Body of pancreas (tissue), 4 donors: ENCODE measurements at regions not wholly inside any gene's neighbourhood (a gene's known extent, or its start where the extent isn't known, plus 50 kb on each side); places are given as distances from the start of the nearest gene placed in this dataset.
"Not testable (repeated sequence)": the region's sequence is repeated elsewhere in the genome, so short reads cannot be mapped to it uniquely, and the experiment has no call there.

Experiments
- ATAC-seq: fragments of 150-250 bp; one replicate; pipeline ENCODE4 v1.9.1; 2016
- DNase-seq, 4 donors: peaks; one replicate each; pipeline ENCODE4 v3.0.0-alpha.2; 2019
- H3K27ac ChIP-seq, 4 donors: fragments of 200-600 bp; sonication (generic); 1 replicate in 3 of 4; 2 replicates in 1 of 4; pipeline versions ENCODE4 v1.5.1 to v1.6.1; 2016 to 2019; ENCODE audit warnings: mild to moderate bottlenecking in 1 of 4, mixed read lengths in 1 of 4, moderate library complexity in 1 of 4
- H3K27me3 ChIP-seq, 2 donors: fragments of 200-600 bp; sonication (generic); one replicate each; pipeline ENCODE4 v1.6.0; 2016; ENCODE audit warnings: mild to moderate bottlenecking in 1 of 2
- H3K36me3 ChIP-seq, 2 donors: fragments of 200-600 bp; sonication (generic); replicated peaks in 1 of 2; 2 replicates each; pipeline ENCODE4 v1.5.1; 2016; ENCODE audit warnings: low read depth in 2 of 2; ENCODE audit not compliant: insufficient read depth in 1 of 2
- H3K4me1 ChIP-seq: fragments of 200-600 bp; sonication (generic); one replicate; pipeline ENCODE4 v1.6.0; 2016
- H3K4me3 ChIP-seq, 2 donors: fragments of 200-600 bp; sonication (generic); 1 replicate in 1 of 2; 2 replicates in 1 of 2; pipeline ENCODE4 v1.5.1; 2016 to 2019
- H3K9me3 ChIP-seq, 3 donors: fragments of 200-600 bp; sonication (generic); 1 replicate in 2 of 3; 2 replicates in 1 of 3; pipeline ENCODE4 v1.5.1; 2016
- CTCF ChIP-seq, 7 experiments: fragments of 450-650 bp in 4 of 7; fragments of 200-600 bp in 3 of 7; sonication (generic) in 3 of 7; IDR thresholded peaks; one replicate each; pipeline ENCODE4 v1.5.1; 2016 to 2019; ENCODE audit warnings: antibody characterized with exemption in 7 of 7
- POLR2A ChIP-seq, 3 donors: fragments of 450-650 bp; IDR thresholded peaks; one replicate each; pipeline ENCODE4 v1.6.1; 2016; ENCODE audit warnings: antibody characterized with exemption in 3 of 3, mild to moderate bottlenecking in 2 of 3
- WGBS, 2 donors: methylation state at CpG; one replicate each; pipeline ENCODE4 v1.1.5; 2017; 5-methylcytosine and 5-hydroxymethylcytosine counted together
- intact Hi-C: fragments of 100-400 bp; cut with DNase I; formaldehyde crosslinking; loops from one replicate; pipeline ENCODE4 v1.15.1; 2023

- H3K4me1 ChIP-seq: no peaks in the 10 kb centered on the region
- no peak for ATAC-seq
- 75 to 80% methylated on average over 2 of the region's 2 CpGs for WGBS, 2 donors
- H3K9me3 ChIP-seq: no peaks in the 10 kb centered on the region
- no peak for DNase-seq
- no peak for TF ChIP-seq CTCF (IDR thresholded peaks at IDR 0.05)
- TF ChIP-seq POLR2A (IDR thresholded peaks at IDR 0.05): no peak
- H3K27me3 ChIP-seq: no peaks in the 10 kb centered on the region
- intact Hi-C loops: no loop called here
- no peaks in the 10 kb centered on the region for H3K36me3 ChIP-seq
- no peak overlapping the region for H3K27ac ChIP-seq
- no peak overlapping the region for H3K4me3 ChIP-seq
These were observed 1015.3 kb upstream of the NOVA1 start for GRCh38 chr14:27613102-27613501.

GRCh38 chr14:27623782-27624181, 1025.9 kb upstream of the NOVA1 start:
- DNase-seq (no peak), ATAC-seq (no peak)
- Histone ChIP-seq H3K36me3 (no peaks in the 10 kb centered on the region), H3K9me3 (no peaks in the 10 kb centered on the region), H3K4me1 (no peaks in the 10 kb centered on the region), H3K27ac (no peak overlapping the region), H3K4me3 (no peak overlapping the region), H3K27me3 (no peaks in the 10 kb centered on the region)
- WGBS, 2 donors: 72 to 78% methylated on average over 1 of the region's 1 CpG
- intact Hi-C loops: no loop called here
- TF ChIP-seq CTCF (IDR thresholded peaks at IDR 0.05) (no peak), POLR2A (IDR thresholded peaks at IDR 0.05) (no peak)

GRCh38 chr14:27634056-27634970, 1036.5 kb upstream of the NOVA1 start:
- no peak for DNase-seq
- 72 to 78% methylated on average over 15 of the region's 15 CpGs for WGBS, 2 donors
- TF ChIP-seq POLR2A (IDR thresholded peaks at IDR 0.05): no peak
- no peaks in the 10 kb centered on the region for H3K36me3 ChIP-seq
- no peaks in the 10 kb centered on the region for H3K9me3 ChIP-seq
- no peaks in the 10 kb centered on the region for H3K27me3 ChIP-seq
- H3K4me1 ChIP-seq: no peaks in the 10 kb centered on the region
- intact Hi-C loops: no loop called here
- no peak for ATAC-seq
- no peak overlapping the region for H3K4me3 ChIP-seq
- no peak overlapping the region for H3K27ac ChIP-seq

GRCh38 chr14:27640688-27641087, 1042.9 kb upstream of the NOVA1 start:
- H3K27me3 ChIP-seq, H3K36me3 ChIP-seq, H3K4me3 ChIP-seq, DNase-seq, H3K27ac ChIP-seq, ATAC-seq, H3K4me1 ChIP-seq, intact Hi-C loops: not testable (repeated sequence)
- 87 to 94% methylated on average over 1 of the region's 1 CpG for WGBS, 2 donors
- peaks cover 0 to 11% (median 3%) of the 10 kb centered on the region in 3 donors for H3K9me3 ChIP-seq

- ATAC-seq: no peak
- Histone ChIP-seq H3K36me3 (no peaks in the 10 kb centered on the region), H3K4me1 (no peaks in the 10 kb centered on the region), H3K4me3 (no peak overlapping the region), H3K9me3 (peaks cover 0 to 11% (median 3%) of the 10 kb centered on the region in 3 donors), H3K27ac (no peak overlapping the region), H3K27me3 (no peaks in the 10 kb centered on the region)
- TF ChIP-seq POLR2A (IDR thresholded peaks at IDR 0.05) (no peak), CTCF (IDR thresholded peaks at IDR 0.05) (no peak)
- WGBS, 2 donors: 78 to 98% methylated on average over 1 of the region's 1 CpG
- no peak for DNase-seq
- intact Hi-C loops: no loop called here
These were observed 1044.5 kb upstream of the NOVA1 start for GRCh38 chr14:27642251-27642866.
